ENCODE measurements at regions not wholly inside any gene's neighbourhood (a gene's known extent, or its start where the extent isn't known, plus 50 kb on each side); places are given as distances from the start of the nearest gene placed in this dataset.

- TF ChIP-seq, protein P1, sequence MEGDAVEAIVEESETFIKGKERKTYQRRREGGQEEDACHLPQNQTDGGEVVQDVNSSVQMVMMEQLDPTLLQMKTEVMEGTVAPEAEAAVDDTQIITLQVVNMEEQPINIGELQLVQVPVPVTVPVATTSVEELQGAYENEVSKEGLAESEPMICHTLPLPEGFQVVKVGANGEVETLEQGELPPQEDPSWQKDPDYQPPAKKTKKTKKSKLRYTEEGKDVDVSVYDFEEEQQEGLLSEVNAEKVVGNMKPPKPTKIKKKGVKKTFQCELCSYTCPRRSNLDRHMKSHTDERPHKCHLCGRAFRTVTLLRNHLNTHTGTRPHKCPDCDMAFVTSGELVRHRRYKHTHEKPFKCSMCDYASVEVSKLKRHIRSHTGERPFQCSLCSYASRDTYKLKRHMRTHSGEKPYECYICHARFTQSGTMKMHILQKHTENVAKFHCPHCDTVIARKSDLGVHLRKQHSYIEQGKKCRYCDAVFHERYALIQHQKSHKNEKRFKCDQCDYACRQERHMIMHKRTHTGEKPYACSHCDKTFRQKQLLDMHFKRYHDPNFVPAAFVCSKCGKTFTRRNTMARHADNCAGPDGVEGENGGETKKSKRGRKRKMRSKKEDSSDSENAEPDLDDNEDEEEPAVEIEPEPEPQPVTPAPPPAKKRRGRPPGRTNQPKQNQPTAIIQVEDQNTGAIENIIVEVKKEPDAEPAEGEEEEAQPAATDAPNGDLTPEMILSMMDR (IDR thresholded peaks at IDR 0.05; ENCODE audit: low read length): no peak
- TF ChIP-seq EZH2 (optimal IDR thresholded peaks at IDR 0.05; ENCODE audit: low read depth, low read length): no peak
Measured at GRCh38 chr1:218686258-218686657, 341.1 kb downstream of the TGFB2 start.

All from MM.1S (cell line).